ENCODE measurements at regions not wholly inside any gene's neighbourhood (a gene's known extent, or its start where the extent isn't known, plus 50 kb on each side); places are given as distances from the start of the nearest gene placed in this dataset.
"Not testable (repeated sequence)": the region's sequence is repeated elsewhere in the genome, so short reads cannot be mapped to it uniquely, and the experiment has no call there.

- DNase-seq: no peak
Observed at GRCh38 chr5:27818888-27819287, 780.5 kb upstream of the CDH9 start.

GRCh38 chr5:27814983-27815382 lies 776.6 kb upstream of the CDH9 start:
- DNase-seq: no peak

- DNase-seq: no peak
Observed at GRCh38 chr5:27814286-27814685, 775.9 kb upstream of the CDH9 start.

DNA sequence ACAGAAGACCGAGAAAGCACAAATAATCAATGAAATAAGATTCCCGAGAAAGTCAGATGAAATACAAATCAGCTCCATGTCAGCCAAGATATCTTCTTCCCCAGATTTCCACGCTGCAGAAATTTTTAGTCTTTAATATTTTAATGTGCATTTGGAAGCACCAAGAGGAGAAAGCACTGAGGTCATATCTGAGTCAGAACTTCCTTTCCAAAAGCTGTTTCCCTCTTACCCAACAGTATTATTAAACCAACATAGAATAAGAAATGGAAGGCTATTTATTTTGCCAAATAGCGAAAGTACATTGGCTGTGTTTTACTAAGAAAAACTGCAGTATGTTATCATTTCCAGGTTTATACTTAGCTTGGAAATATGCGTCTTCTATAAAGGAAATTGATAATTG lies 772.1 kb upstream of the CDH9 start:
- no peak for DNase-seq

GRCh38 chr5:27797220-27797619 lies 758.8 kb upstream of the CDH9 start:
- no peak for DNase-seq

DNA sequence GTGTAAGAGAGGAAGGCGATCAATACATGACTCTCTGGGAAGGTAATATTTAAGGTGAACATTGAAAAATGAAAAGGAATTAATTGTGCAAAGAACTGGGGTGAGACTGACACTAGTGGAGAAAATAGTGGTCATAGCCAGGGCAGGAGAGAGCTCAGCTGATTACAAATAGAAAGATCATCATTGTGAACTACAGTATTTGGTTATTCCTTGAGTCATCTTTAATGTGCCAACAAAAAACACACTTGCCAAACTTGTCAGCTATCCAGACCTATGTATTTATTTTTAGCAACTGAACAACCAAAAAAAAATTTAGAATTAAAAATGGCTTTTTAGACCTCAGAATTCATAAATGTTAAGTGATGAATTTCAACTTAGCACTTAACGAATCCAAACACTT lies 749.8 kb upstream of the CDH9 start:
- DNase-seq: no peak

DNA sequence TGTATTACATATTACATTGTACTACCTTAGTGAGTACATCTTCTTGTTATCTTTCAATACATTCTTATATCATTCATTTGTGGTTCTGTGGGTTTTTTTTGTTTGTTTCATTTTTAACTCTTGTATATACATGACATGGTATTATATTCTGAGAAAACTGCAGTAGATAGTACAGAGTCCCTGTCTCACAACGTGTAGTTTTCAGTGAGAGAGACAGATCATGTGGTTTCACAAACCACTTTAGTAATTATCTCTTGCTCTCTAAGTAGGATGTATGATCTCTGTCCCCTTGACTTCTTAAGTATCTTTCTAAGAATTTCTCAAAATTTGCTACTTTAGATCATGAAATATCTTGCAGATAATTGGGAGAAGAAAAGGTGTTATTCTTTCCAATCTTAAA lies 745.9 kb upstream of the CDH9 start:
- no peak for DNase-seq

- DNase-seq: no peak
Observed at GRCh38 chr5:27778121-27778520, 739.7 kb upstream of the CDH9 start.

GRCh38 chr5:27773636-27774035 lies 735.2 kb upstream of the CDH9 start:
- no peak for DNase-seq

DNA sequence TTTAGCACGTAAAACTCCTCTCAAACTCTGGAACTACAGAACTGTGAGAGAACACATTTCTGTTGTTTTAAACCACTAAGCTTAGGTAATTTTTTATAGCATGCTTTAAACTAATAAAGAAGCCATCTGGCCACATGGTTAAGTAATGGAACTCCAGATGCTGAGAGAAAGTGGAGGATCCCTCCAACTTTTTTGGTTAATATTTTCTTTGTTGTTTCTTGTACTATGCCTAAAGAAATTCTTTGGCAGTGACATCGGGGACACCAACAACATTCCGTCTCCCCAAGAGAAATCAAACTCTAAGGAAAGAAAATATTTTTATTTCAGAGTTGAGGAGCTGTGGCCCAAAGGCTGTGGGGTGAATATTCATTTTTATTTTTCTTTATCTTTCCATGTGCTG lies 734.8 kb upstream of the CDH9 start:
- DNase-seq: no peak

GRCh38 chr5:27769748-27770402 lies 731.5 kb upstream of the CDH9 start:
- no peak for DNase-seq

DNA sequence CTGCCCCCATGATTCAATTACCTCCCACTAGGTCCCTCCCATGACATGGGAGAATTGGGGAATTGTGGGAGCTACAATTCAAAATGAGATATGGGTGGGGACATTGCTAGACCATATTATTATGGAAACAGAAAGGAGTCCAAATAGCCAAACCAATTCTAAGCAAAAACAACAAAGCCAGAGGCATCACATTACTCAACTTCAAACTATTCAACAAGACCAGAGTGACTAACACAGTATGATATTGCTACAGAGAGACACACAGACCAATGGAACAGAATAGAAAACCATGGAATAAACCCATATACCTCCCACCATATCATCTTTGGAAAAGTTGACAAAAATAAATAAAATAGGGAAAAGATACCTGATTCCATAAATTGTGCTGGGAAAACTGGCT lies 710.5 kb upstream of the CDH9 start:
- DNase-seq: no peak

DNA sequence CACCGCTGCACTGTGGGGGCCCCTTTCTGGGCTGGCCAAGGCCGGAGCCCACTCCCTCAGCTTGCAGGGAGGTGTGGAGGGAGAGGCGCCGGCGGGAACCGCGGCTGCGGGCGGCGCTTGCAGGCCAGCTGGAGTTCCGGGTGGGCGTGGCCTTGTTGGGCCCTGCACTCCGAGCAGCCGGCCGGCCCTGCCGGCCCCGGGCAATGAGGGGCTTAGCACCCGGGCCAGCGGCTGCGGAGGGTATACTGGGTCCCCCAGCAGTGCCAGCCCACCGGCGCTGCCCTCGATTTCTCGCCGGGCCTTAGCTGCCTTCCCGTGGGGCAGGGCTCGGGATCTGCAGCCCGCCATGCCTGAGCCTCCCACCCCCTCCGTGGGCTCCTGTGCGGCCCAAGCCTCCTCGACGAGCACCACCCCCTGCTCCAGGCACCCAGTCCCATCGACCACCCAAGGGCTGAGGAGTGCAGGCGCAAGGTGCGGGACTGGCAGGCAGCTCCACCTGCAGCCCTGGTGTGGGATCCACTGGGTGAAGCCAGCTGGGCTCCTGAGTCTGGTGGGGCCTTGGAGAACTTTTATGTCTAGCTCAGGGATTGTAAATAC lies 705.1 kb upstream of the CDH9 start:
- not testable (repeated sequence) for DNase-seq

GRCh38 chr5:27742805-27743204 lies 704.4 kb upstream of the CDH9 start:
- DNase-seq: no peak

DNA sequence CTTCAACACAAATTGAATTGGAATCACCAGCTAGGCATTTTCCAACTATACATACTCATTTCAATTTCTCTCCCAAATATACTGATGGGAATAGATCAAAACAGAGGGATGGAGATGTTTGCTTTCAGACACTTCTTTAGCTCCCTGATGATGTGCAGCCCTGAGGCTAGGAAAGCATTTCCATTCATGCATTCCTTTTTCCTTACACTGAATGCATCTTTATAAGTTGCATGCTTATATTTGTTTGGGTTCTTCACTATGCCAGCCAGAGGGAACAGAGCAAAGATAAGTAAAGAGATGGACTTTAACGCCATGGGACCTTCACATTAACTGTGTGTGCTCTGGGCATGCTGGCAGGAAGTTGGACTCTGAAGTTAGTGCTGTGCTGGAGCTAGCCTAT lies 696.5 kb upstream of the CDH9 start:
- no peak for DNase-seq

GRCh38 chr5:27733237-27733636 lies 694.9 kb upstream of the CDH9 start:
- no peak for DNase-seq

DNA sequence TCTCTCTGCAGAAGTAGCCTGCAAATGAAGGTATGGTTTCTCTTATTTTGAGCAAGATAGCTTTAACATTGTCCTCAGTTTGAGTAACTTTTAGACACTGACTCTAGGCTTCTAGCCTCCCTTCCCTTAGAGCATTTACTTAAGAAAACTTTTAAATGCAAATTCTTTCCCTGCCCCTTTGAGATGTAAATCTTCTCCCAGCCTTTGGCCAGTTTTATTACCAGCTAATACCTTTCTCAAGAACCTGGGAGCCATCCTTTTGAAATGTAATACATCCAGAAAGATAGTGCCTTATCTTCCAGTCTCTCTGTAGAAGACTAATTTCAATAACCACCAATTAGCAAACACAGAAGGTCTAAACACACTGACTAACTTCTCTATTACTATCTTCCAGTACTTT lies 688.9 kb upstream of the CDH9 start:
- DNase-seq: no peak

GRCh38 chr5:27722337-27722736 lies 684.0 kb upstream of the CDH9 start:
- no peak for DNase-seq

- no peak for DNase-seq
Observed at GRCh38 chr5:27708534-27708933, 670.1 kb upstream of the CDH9 start.

DNA sequence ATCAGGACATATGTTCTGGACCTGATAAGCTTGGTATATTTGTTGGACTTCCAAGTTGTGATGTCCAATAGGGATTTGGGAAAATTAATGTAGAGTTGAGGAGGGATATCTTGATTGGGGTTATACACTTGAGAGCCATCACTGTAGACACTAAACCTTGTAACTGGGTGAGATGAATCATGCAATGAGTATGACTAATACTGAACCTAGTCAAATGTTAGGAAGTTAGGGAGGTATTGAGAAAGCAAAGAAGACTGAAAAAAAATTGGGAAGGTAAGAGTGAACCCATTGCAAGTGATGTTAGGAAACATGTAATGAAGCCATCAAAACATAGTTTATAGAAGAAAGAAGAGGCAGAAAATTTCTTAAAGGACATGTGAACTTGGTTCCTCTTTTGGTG lies 668.4 kb upstream of the CDH9 start:
- no peak for DNase-seq

GRCh38 chr5:27705661-27706060 lies 667.3 kb upstream of the CDH9 start:
- no peak for DNase-seq

DNA sequence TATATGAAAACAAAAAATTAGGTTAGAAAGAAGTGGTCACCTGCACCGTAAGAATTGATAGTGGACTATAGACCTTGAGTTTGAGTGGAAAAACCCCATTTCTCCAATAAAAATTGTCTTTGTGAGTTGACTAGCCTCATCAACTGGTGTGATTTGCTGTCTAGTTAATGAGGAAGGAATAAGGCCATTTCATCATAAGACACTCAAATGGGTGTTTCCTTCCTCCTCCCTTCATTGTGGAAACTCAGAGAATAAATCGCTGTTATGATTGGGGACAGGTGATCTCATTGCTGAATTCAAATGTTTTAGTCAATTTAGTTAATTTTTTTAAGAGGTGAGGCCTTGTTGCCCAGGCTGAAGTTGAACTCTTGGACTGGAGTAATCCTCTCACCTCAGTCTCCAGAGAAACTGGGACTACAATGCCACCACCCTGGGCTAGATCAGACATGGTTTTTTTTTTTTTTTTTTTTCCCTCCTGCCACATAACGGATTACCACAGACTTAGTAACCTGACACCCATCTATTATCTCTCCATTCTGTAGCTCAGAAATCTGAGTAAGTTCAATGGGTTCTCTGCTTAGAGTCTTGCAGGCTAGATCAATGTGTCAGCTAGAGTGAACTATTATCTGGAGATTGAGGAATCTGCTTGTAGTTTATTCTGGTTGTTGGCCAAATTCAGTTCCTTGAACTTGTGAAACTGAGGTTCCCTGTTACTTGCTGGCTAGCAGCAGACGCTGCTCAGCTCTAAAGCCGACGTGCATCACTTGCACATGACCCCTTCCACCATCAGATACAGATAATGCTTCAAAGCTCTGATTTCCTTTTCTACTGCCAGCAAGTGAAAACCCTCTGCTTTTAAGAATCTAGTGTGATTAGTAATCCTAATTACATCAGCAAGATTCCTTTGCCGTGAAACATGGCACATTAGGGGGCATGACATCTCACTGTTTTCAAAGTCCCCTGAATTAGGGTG lies 663.8 kb upstream of the CDH9 start:
- no peak for DNase-seq

DNA sequence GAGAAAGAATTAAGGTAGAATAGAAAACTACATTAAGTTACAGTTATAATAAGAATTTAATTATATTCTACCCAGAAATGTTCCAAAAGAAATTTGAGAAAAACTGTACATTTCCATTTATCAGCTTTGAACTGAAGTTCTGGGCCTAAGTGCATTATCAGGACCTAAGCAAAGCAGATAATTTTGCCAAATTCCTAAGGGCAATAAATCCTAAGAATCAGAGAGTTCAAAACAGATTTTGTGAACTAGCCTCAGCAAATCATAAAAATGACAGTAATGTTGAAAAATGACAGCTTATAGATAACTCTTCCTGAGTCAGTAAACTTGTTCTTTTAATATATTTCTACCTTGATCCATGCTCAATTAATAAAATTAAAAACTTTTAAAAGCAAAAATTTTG lies 662.1 kb upstream of the CDH9 start:
- no peak for DNase-seq

DNA sequence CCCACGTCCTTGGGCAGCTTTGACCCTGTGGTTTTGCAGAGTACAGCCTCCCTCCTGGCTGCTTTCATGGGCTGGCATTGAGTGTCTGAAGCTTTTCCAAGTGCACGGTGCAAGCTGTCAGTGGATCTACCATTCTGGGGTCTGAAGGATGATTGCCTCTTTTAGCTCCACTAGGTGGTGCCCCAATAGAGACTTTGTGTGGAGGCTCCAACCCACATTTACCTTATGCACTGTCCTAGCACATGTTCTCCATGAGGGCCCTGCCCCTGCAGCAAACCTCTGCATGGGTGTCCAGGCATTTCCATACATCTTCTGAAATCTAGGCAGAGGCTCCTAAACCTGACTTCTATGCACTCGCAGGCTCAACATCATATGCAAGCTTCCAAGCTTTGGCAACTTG lies 644.2 kb upstream of the CDH9 start:
- DNase-seq: peak; percentile 19 to 39
